GM23338 (cell line): ENCODE measurements at regions not wholly inside any gene's neighbourhood (a gene's known extent, or its start where the extent isn't known, plus 50 kb on each side); places are given as distances from the start of the nearest gene placed in this dataset.

Experiments used
- CREB1 ChIP-seq: fragments of 250-450 bp; sonication (Bioruptor Pico); IDR thresholded peaks from 2 replicates; pipeline ENCODE4 v1.5.0; 2020; ENCODE audit warnings: low read depth, mild to moderate bottlenecking, moderate library complexity
- EZH2 ChIP-seq: fragments of 200-600 bp; sonication (generic); IDR thresholded peaks from one replicate; pipeline ENCODE4 v1.8.0; 2017; ENCODE audit warnings: antibody characterized with exemption, mild to moderate bottlenecking, low read depth; ENCODE audit not compliant: unreplicated experiment
- EZH2phosphoT487 ChIP-seq: fragments of 200-600 bp; sonication (generic); IDR thresholded peaks from one replicate; pipeline ENCODE4 v1.8.1; 2018; ENCODE audit warnings: antibody characterized with exemption; ENCODE audit not compliant: unreplicated experiment
- JUNB ChIP-seq: IDR thresholded peaks from one replicate; pipeline ENCODE4 v1.6.1; 2016; ENCODE audit warnings: antibody characterized with exemption; ENCODE audit not compliant: unreplicated experiment
- POLR2AphosphoS5 ChIP-seq: IDR thresholded peaks from 2 replicates; pipeline ENCODE4 v1.6.1; 2016; ENCODE audit warnings: antibody characterized with exemption, low read depth
- ZNF114 ChIP-seq: fragments of 250-450 bp; sonication (Bioruptor Pico); IDR thresholded peaks from 2 replicates; pipeline ENCODE4 v1.5.0; 2020; ENCODE audit warnings: mild to moderate bottlenecking, moderate library complexity
- ZNF331 ChIP-seq: fragments of 250-450 bp; sonication (Bioruptor Pico); IDR thresholded peaks from 2 replicates; pipeline ENCODE4 v1.5.0; 2020; ENCODE audit warnings: low read depth, mild to moderate bottlenecking, moderate library complexity
- TF ChIP-seq, protein P1 (sequence below), 2 experiments: fragments of 200-600 bp in 1 of 2; sonication (generic) in 1 of 2; conservative IDR thresholded peaks; 2 replicates each; pipeline versions ENCODE4 v1.5.1 to v1.6.1; 2016 to 2017; ENCODE audit warnings: antibody characterized with exemption in 2 of 2, low read depth in 2 of 2, mild to moderate bottlenecking in 2 of 2, moderate library complexity in 1 of 2
- TF ChIP-seq, protein P2 (sequence below): IDR thresholded peaks from one replicate; pipeline ENCODE4 v1.6.1; 2018; ENCODE audit warnings: antibody characterized with exemption; ENCODE audit not compliant: unreplicated experiment

DNA sequence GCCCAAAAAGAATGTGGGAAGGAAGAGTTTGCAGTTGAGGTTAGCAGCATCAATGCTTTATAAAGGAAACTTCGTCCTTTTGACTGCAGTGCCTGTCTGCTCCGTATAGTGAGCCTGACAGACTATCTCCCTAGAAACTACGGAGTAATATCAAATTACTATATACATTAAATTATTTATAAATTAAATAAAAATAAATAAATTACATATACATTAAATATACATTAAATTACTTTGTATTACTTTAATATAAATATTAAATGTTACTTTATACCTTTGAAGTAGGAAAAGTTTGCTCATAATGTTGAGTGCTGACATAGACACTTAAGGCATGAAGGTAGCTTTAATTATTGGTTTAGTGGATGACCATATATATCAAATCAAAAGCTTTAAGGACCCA, 165.2 kb downstream of the IL15 start:
- TF ChIP-seq, protein P1, sequence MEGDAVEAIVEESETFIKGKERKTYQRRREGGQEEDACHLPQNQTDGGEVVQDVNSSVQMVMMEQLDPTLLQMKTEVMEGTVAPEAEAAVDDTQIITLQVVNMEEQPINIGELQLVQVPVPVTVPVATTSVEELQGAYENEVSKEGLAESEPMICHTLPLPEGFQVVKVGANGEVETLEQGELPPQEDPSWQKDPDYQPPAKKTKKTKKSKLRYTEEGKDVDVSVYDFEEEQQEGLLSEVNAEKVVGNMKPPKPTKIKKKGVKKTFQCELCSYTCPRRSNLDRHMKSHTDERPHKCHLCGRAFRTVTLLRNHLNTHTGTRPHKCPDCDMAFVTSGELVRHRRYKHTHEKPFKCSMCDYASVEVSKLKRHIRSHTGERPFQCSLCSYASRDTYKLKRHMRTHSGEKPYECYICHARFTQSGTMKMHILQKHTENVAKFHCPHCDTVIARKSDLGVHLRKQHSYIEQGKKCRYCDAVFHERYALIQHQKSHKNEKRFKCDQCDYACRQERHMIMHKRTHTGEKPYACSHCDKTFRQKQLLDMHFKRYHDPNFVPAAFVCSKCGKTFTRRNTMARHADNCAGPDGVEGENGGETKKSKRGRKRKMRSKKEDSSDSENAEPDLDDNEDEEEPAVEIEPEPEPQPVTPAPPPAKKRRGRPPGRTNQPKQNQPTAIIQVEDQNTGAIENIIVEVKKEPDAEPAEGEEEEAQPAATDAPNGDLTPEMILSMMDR (conservative IDR thresholded peaks at IDR 0.05; ENCODE audit: low read depth in 2 of 2), result no peak
- TF ChIP-seq, protein P2, sequence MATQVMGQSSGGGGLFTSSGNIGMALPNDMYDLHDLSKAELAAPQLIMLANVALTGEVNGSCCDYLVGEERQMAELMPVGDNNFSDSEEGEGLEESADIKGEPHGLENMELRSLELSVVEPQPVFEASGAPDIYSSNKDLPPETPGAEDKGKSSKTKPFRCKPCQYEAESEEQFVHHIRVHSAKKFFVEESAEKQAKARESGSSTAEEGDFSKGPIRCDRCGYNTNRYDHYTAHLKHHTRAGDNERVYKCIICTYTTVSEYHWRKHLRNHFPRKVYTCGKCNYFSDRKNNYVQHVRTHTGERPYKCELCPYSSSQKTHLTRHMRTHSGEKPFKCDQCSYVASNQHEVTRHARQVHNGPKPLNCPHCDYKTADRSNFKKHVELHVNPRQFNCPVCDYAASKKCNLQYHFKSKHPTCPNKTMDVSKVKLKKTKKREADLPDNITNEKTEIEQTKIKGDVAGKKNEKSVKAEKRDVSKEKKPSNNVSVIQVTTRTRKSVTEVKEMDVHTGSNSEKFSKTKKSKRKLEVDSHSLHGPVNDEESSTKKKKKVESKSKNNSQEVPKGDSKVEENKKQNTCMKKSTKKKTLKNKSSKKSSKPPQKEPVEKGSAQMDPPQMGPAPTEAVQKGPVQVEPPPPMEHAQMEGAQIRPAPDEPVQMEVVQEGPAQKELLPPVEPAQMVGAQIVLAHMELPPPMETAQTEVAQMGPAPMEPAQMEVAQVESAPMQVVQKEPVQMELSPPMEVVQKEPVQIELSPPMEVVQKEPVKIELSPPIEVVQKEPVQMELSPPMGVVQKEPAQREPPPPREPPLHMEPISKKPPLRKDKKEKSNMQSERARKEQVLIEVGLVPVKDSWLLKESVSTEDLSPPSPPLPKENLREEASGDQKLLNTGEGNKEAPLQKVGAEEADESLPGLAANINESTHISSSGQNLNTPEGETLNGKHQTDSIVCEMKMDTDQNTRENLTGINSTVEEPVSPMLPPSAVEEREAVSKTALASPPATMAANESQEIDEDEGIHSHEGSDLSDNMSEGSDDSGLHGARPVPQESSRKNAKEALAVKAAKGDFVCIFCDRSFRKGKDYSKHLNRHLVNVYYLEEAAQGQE, result no peak
- TF ChIP-seq EZH2phosphoT487 (no peak), CREB1 (CRISPR knock-in tag) (no peak), JUNB (no peak), POLR2AphosphoS5 (no peak), EZH2 (no peak), ZNF114 (no peak), ZNF331 (CRISPR knock-in tag) (no peak)
